NB4 (cell line): ENCODE measurements at regions not wholly inside any gene's neighbourhood (a gene's known extent, or its start where the extent isn't known, plus 50 kb on each side); places are given as distances from the start of the nearest gene placed in this dataset.

Source experiments
- MAX ChIP-seq: IDR thresholded peaks from 2 replicates; pipeline ENCODE4 v1.6.1; 2011; ENCODE audit warnings: low read depth, low read length
- MYC ChIP-seq: IDR thresholded peaks from 2 replicates; pipeline ENCODE4 v1.6.1; 2011; ENCODE audit warnings: low read depth, low read length
- POLR2A ChIP-seq: IDR thresholded peaks from 2 replicates; pipeline ENCODE4 v1.6.1; 2011; ENCODE audit warnings: mild to moderate bottlenecking; ENCODE audit not compliant: insufficient read length; ENCODE audit errors: extremely low read depth
- TF ChIP-seq, protein P1 (sequence below): IDR thresholded peaks from one replicate; pipeline ENCODE4 v1.5.1; 2012; ENCODE audit warnings: low read depth, low read length

DNA sequence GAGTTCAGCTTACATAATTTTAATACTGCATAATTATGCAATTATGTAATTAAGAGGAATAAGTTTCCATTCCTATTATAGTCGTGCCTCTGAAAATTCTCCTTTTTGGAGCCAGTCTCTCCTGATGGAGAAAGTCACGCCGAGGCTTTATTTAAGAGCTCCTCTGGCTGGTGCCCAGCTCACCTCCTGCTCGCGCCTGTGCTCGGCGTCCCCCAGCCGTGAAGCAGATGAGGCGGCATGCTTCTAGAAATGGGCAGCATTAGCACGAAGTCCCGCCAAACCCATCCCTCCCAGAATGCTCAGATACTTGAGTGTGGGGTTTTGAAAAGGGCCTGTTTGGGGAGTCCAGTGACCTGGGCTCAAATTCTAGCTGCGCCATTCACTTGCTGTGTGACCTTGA is 153.0 kb downstream of the PHETA1 start:
- TF ChIP-seq MAX (no peak), POLR2A (no peak), MYC (no peak)
- TF ChIP-seq, protein P1, sequence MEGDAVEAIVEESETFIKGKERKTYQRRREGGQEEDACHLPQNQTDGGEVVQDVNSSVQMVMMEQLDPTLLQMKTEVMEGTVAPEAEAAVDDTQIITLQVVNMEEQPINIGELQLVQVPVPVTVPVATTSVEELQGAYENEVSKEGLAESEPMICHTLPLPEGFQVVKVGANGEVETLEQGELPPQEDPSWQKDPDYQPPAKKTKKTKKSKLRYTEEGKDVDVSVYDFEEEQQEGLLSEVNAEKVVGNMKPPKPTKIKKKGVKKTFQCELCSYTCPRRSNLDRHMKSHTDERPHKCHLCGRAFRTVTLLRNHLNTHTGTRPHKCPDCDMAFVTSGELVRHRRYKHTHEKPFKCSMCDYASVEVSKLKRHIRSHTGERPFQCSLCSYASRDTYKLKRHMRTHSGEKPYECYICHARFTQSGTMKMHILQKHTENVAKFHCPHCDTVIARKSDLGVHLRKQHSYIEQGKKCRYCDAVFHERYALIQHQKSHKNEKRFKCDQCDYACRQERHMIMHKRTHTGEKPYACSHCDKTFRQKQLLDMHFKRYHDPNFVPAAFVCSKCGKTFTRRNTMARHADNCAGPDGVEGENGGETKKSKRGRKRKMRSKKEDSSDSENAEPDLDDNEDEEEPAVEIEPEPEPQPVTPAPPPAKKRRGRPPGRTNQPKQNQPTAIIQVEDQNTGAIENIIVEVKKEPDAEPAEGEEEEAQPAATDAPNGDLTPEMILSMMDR = no peak
